ENCODE measurements at regions not wholly inside any gene's neighbourhood (a gene's known extent, or its start where the extent isn't known, plus 50 kb on each side); places are given as distances from the start of the nearest gene placed in this dataset.

DNA sequence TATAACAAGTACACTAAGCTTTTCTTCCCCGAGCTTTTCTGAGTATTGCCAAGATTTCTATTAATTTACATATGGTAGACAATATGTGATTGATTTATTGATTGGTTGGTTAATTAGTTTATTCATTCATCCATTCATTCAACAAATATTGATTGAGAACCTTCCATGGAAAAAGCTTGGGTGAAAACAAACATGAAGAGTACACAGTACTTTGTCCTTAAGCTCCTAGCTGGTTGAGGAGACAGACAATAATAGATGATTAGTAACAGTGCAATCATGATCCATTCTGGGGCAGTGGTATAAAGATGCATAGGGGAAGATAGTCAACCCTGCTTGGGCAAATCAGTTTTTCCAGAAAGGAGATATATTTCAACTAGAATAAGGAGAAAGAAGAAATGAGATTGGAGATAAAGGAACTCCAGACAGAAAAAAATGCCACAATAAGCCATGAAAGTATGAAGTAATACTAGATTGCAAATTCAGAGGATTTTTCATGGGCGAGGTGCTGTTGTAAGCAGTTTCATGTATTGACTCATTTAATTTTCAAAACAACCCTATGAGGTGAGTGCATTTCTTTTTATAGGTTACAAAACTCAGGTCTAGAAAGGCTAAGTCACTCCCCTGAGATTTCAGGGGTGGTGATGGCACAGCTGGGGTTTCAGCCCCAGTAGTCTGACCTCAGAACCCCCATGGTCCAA, 129.5 kb downstream of the RND3 start:
- TF ChIP-seq EZH2phosphoT487 (IDR thresholded peaks at IDR 0.05; ENCODE audit: insufficient read depth, low read depth) (no peak), EZH2 (IDR thresholded peaks at IDR 0.05; ENCODE audit: insufficient read depth, poor library complexity, severe bottlenecking) (no peak)
